ENCODE measurements at regions not wholly inside any gene's neighbourhood (a gene's known extent, or its start where the extent isn't known, plus 50 kb on each side); places are given as distances from the start of the nearest gene placed in this dataset.

- no peak overlapping the region for H3K4me2 ChIP-seq (ENCODE audit: low read depth, low read length, poor library complexity, severe bottlenecking)
- no peak overlapping the region for H3K4me3 ChIP-seq (ENCODE audit: low read length, poor library complexity, severe bottlenecking)
- TF ChIP-seq CTCF (conservative IDR thresholded peaks at IDR 0.05; ENCODE audit: low read length): no peak
- no peak for TF ChIP-seq EZH2phosphoT487 (IDR thresholded peaks at IDR 0.05; ENCODE audit: borderline replicate concordance)
- no peaks in the 10 kb centered on the region for H3K27me3 ChIP-seq (ENCODE audit: insufficient read depth, low read length, poor library complexity, severe bottlenecking)
- H3K79me2 ChIP-seq (ENCODE audit: insufficient read depth, low read length): no peaks in the 10 kb centered on the region
- no peak overlapping the region for H3K9ac ChIP-seq (ENCODE audit: low read depth, low read length, poor library complexity, severe bottlenecking)
- H3F3A ChIP-seq (ENCODE audit: low read depth): no peaks in the 10 kb centered on the region
- no peaks in the 10 kb centered on the region for H4K20me1 ChIP-seq (ENCODE audit: insufficient read depth, low read length, poor library complexity, severe bottlenecking)
- H3K9me3 ChIP-seq (ENCODE audit: insufficient read depth, low read depth, low read length): no peaks in the 10 kb centered on the region
- no peak overlapping the region for H2AFZ ChIP-seq (ENCODE audit: low read length)
- H3K36me3 ChIP-seq (ENCODE audit: insufficient read depth, low read length): no peaks in the 10 kb centered on the region
- H3K9me2 ChIP-seq (replicated peaks; ENCODE audit: low read depth, low read length): no peaks in the 10 kb centered on the region
- no peaks in the 10 kb centered on the region for H3K4me1 ChIP-seq (ENCODE audit: insufficient read depth, low read length, poor library complexity, severe bottlenecking)
Observed at GRCh38 chr6:98484696-98485095, 349.7 kb upstream of the POU3F2 start.

DNA sequence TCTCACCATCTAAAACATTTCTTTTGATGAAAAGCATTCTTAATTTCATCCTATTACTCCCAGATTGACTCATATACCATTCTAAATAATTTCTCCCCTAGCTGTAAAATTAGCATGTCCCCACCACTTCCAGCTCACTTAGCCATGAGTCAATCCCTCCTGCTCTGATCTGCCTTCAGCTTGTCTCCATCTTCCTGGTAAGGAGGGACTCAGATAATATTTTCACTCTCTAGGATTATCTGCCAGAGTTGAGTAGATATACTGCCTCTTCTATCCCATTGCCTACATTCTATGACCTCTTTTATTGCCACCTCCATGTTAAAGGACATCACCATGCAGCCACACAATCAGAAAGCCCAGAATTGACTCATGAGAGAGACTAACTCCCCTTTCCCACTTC is 348.8 kb upstream of the POU3F2 start:
- TF ChIP-seq CTCF (conservative IDR thresholded peaks at IDR 0.05; ENCODE audit: low read length): no peak
- no peak for TF ChIP-seq EZH2phosphoT487 (IDR thresholded peaks at IDR 0.05; ENCODE audit: borderline replicate concordance)
- no peak overlapping the region for H2AFZ ChIP-seq (ENCODE audit: low read length)
- no peaks in the 10 kb centered on the region for H3K4me1 ChIP-seq (ENCODE audit: insufficient read depth, low read length, poor library complexity, severe bottlenecking)
- no peaks in the 10 kb centered on the region for H3F3A ChIP-seq (ENCODE audit: low read depth)
- no peaks in the 10 kb centered on the region for H3K79me2 ChIP-seq (ENCODE audit: insufficient read depth, low read length)
- H3K4me3 ChIP-seq (ENCODE audit: low read length, poor library complexity, severe bottlenecking): no peak overlapping the region
- H3K9ac ChIP-seq (ENCODE audit: low read depth, low read length, poor library complexity, severe bottlenecking): no peak overlapping the region
- H4K20me1 ChIP-seq (ENCODE audit: insufficient read depth, low read length, poor library complexity, severe bottlenecking): no peaks in the 10 kb centered on the region
- H3K36me3 ChIP-seq (ENCODE audit: insufficient read depth, low read length): no peaks in the 10 kb centered on the region
- H3K9me3 ChIP-seq (ENCODE audit: insufficient read depth, low read depth, low read length): no peaks in the 10 kb centered on the region
- no peaks in the 10 kb centered on the region for H3K9me2 ChIP-seq (replicated peaks; ENCODE audit: low read depth, low read length)
- no peaks in the 10 kb centered on the region for H3K27me3 ChIP-seq (ENCODE audit: insufficient read depth, low read length, poor library complexity, severe bottlenecking)
- H3K4me2 ChIP-seq (ENCODE audit: low read depth, low read length, poor library complexity, severe bottlenecking): no peak overlapping the region

GRCh38 chr6:98486057-98486456 is 348.3 kb upstream of the POU3F2 start:
- no peaks in the 10 kb centered on the region for H4K20me1 ChIP-seq (ENCODE audit: insufficient read depth, low read length, poor library complexity, severe bottlenecking)
- no peak overlapping the region for H2AFZ ChIP-seq (ENCODE audit: low read length)
- H3K36me3 ChIP-seq (ENCODE audit: insufficient read depth, low read length): no peaks in the 10 kb centered on the region
- no peaks in the 10 kb centered on the region for H3K9me3 ChIP-seq (ENCODE audit: insufficient read depth, low read depth, low read length)
- H3K9me2 ChIP-seq (replicated peaks; ENCODE audit: low read depth, low read length): no peaks in the 10 kb centered on the region
- H3K79me2 ChIP-seq (ENCODE audit: insufficient read depth, low read length): no peaks in the 10 kb centered on the region
- H3K4me2 ChIP-seq (ENCODE audit: low read depth, low read length, poor library complexity, severe bottlenecking): no peak overlapping the region
- H3K4me1 ChIP-seq (ENCODE audit: insufficient read depth, low read length, poor library complexity, severe bottlenecking): no peaks in the 10 kb centered on the region
- H3F3A ChIP-seq (ENCODE audit: low read depth): no peaks in the 10 kb centered on the region
- H3K9ac ChIP-seq (ENCODE audit: low read depth, low read length, poor library complexity, severe bottlenecking): no peak overlapping the region
- TF ChIP-seq CTCF (conservative IDR thresholded peaks at IDR 0.05; ENCODE audit: low read length) (no peak), EZH2phosphoT487 (IDR thresholded peaks at IDR 0.05; ENCODE audit: borderline replicate concordance) (no peak)
- no peaks in the 10 kb centered on the region for H3K27me3 ChIP-seq (ENCODE audit: insufficient read depth, low read length, poor library complexity, severe bottlenecking)
- H3K4me3 ChIP-seq (ENCODE audit: low read length, poor library complexity, severe bottlenecking): no peak overlapping the region
